ENCODE measurements at regions not wholly inside any gene's neighbourhood (a gene's known extent, or its start where the extent isn't known, plus 50 kb on each side); places are given as distances from the start of the nearest gene placed in this dataset.

DNA sequence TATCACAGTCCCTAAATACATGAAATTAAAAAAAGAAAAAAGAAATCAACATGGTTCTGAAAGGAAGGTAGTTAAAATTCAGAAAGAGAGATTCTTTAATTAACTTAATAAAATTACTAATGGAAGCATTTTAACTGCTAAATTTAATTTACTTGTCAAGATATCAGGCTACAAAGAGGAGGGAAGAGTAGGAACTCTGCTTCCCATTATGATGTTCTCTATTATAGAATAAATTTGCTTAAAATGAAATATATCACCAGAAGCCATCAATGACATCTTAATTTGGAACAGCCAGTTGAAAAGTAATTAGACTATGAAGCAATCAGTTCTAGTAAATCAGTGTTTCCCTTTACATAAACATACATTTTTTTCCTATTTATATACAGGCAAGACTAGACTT lies 611.8 kb upstream of the FANCL start (continued):
- TF ChIP-seq, protein P1, sequence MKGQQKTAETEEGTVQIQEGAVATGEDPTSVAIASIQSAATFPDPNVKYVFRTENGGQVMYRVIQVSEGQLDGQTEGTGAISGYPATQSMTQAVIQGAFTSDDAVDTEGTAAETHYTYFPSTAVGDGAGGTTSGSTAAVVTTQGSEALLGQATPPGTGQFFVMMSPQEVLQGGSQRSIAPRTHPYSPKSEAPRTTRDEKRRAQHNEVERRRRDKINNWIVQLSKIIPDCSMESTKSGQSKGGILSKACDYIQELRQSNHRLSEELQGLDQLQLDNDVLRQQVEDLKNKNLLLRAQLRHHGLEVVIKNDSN (IDR thresholded peaks at IDR 0.05; ENCODE audit: borderline replicate concordance, extremely low read length, insufficient read depth, low read depth, low read length), result no peak
- TF ChIP-seq, protein P2, sequence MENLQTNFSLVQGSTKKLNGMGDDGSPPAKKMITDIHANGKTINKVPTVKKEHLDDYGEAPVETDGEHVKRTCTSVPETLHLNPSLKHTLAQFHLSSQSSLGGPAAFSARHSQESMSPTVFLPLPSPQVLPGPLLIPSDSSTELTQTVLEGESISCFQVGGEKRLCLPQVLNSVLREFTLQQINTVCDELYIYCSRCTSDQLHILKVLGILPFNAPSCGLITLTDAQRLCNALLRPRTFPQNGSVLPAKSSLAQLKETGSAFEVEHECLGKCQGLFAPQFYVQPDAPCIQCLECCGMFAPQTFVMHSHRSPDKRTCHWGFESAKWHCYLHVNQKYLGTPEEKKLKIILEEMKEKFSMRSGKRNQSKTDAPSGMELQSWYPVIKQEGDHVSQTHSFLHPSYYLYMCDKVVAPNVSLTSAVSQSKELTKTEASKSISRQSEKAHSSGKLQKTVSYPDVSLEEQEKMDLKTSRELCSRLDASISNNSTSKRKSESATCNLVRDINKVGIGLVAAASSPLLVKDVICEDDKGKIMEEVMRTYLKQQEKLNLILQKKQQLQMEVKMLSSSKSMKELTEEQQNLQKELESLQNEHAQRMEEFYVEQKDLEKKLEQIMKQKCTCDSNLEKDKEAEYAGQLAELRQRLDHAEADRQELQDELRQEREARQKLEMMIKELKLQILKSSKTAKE (IDR thresholded peaks at IDR 0.05; ENCODE audit: low read depth, poor library complexity, severe bottlenecking), result no peak
- no peak for TF ChIP-seq JUND (IDR thresholded peaks at IDR 0.05; ENCODE audit: low read depth, low read length)
- TF ChIP-seq, protein P3, sequence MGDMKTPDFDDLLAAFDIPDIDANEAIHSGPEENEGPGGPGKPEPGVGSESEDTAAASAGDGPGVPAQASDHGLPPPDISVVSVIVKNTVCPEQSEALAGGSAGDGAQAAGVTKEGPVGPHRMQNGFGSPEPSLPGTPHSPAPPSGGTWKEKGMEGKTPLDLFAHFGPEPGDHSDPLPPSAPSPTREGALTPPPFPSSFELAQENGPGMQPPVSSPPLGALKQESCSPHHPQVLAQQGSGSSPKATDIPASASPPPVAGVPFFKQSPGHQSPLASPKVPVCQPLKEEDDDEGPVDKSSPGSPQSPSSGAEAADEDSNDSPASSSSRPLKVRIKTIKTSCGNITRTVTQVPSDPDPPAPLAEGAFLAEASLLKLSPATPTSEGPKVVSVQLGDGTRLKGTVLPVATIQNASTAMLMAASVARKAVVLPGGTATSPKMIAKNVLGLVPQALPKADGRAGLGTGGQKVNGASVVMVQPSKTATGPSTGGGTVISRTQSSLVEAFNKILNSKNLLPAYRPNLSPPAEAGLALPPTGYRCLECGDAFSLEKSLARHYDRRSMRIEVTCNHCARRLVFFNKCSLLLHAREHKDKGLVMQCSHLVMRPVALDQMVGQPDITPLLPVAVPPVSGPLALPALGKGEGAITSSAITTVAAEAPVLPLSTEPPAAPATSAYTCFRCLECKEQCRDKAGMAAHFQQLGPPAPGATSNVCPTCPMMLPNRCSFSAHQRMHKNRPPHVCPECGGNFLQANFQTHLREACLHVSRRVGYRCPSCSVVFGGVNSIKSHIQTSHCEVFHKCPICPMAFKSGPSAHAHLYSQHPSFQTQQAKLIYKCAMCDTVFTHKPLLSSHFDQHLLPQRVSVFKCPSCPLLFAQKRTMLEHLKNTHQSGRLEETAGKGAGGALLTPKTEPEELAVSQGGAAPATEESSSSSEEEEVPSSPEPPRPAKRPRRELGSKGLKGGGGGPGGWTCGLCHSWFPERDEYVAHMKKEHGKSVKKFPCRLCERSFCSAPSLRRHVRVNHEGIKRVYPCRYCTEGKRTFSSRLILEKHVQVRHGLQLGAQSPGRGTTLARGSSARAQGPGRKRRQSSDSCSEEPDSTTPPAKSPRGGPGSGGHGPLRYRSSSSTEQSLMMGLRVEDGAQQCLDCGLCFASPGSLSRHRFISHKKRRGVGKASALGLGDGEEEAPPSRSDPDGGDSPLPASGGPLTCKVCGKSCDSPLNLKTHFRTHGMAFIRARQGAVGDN (IDR thresholded peaks at IDR 0.05), result no peak
- TF ChIP-seq RAD21 (IDR thresholded peaks at IDR 0.05; ENCODE audit: insufficient read depth, low read depth, low read length), result no peak
- TF ChIP-seq, protein P4, sequence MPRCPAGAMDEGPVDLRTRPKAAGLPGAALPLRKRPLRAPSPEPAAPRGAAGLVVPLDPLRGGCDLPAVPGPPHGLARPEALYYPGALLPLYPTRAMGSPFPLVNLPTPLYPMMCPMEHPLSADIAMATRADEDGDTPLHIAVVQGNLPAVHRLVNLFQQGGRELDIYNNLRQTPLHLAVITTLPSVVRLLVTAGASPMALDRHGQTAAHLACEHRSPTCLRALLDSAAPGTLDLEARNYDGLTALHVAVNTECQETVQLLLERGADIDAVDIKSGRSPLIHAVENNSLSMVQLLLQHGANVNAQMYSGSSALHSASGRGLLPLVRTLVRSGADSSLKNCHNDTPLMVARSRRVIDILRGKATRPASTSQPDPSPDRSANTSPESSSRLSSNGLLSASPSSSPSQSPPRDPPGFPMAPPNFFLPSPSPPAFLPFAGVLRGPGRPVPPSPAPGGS (IDR thresholded peaks at IDR 0.05; ENCODE audit: borderline replicate concordance, insufficient read depth, low read depth, low read length, poor library complexity, severe bottlenecking), result no peak
- TF ChIP-seq POLR2AphosphoS5 (IDR thresholded peaks at IDR 0.05; ENCODE audit: low read length), result no peak

Data from GM12878 (cell line).